ENCODE measurements at regions not wholly inside any gene's neighbourhood (a gene's known extent, or its start where the extent isn't known, plus 50 kb on each side); places are given as distances from the start of the nearest gene placed in this dataset.

GRCh38 chr7:23960361-23960760 is 250.3 kb downstream of the STK31 start:
- TF ChIP-seq CTCF (optimal IDR thresholded peaks at IDR 0.05 in 1 of 3, IDR thresholded peaks at IDR 0.05 in 1 of 3, conservative IDR thresholded peaks at IDR 0.05 in 1 of 3; ENCODE audit: extremely low read depth in 1 of 3, insufficient read depth in 2 of 3, low read length in 3 of 3), result no peak
- no peak for TF ChIP-seq EZH2 (IDR thresholded peaks at IDR 0.05; ENCODE audit: low read length)
